GM12873 (cell line): ENCODE measurements at regions not wholly inside any gene's neighbourhood (a gene's known extent, or its start where the extent isn't known, plus 50 kb on each side); places are given as distances from the start of the nearest gene placed in this dataset.

Experiments
- CTCF ChIP-seq: IDR thresholded peaks from 2 replicates; pipeline ENCODE4 v1.5.1; 2012; ENCODE audit warnings: low read depth, mild to moderate bottlenecking, moderate library complexity, low read length, control low read depth; ENCODE audit not compliant: insufficient read depth; ENCODE audit errors: missing control alignments

DNA sequence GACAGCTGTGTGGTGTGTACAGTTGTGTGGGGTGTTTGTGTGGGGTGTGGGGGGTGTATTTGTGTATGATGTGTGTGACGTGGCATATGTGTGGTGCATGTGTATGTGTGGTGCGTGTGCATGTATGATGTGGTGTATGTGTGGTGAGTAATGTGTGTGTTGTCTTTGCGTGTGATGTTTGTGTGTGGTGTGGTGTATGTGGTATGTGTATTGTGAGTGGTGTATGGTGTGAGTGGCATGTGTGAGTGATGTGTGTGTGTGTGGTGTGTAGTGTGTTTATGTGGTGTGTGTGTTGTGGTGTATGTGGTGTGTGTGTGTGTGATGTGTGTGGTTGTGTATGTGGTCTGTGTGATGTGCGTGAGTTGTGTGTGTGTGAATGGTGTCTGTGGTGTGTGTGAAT lies 191.1 kb downstream of the MELK start:
- no peak for TF ChIP-seq CTCF

DNA sequence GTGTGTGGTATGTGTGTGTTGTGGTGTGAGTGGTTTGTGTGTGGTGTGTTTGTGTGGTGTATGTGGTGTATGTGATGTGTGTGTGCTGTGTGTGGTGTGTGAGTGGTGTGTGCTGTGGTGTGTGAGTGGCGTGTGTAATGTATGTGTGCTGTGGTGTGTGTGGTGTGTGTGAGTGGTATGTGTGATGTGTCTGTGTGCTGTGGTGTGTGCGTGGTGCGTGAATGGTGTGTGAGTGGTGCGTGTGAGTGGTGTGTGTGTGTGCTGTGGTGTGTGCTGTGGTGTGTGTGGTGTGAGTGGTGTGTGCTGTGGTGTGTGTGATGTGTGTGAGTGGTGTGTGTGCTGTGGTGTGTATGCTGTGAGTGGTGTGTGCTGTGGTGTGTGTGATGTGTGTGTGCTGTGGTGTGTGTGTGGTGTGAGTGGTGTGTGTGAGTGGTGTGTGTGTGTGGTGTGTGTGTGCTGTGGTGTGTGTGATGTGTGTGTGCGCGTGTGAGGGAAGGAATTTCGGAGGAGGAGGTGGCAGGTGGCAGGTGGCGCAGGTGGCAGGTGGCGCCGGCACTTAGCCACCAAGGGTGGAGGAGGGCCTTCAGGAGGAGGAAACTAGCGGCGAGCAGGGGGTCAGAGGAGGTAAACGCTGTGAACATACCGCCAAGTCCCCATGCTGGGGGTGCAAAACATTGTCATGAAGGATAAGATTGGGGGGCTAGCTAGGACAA lies 191.8 kb downstream of the MELK start:
- no peak for TF ChIP-seq CTCF

DNA sequence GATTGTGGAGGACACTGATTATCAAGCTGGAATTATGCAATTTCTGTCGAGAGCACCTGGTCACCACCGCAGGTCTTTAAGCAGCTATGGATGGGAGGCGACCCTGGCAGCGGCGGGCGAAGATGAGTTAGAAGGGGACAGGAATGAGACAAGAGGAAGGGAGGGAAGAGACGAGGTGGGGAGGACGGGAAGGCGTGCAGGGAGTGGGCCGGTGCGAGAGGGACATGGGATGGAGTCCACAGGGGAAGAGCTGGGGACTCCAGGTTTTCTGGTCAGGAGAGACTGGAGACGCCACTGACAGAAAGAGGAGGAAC lies 192.3 kb downstream of the MELK start:
- no peak for TF ChIP-seq CTCF

DNA sequence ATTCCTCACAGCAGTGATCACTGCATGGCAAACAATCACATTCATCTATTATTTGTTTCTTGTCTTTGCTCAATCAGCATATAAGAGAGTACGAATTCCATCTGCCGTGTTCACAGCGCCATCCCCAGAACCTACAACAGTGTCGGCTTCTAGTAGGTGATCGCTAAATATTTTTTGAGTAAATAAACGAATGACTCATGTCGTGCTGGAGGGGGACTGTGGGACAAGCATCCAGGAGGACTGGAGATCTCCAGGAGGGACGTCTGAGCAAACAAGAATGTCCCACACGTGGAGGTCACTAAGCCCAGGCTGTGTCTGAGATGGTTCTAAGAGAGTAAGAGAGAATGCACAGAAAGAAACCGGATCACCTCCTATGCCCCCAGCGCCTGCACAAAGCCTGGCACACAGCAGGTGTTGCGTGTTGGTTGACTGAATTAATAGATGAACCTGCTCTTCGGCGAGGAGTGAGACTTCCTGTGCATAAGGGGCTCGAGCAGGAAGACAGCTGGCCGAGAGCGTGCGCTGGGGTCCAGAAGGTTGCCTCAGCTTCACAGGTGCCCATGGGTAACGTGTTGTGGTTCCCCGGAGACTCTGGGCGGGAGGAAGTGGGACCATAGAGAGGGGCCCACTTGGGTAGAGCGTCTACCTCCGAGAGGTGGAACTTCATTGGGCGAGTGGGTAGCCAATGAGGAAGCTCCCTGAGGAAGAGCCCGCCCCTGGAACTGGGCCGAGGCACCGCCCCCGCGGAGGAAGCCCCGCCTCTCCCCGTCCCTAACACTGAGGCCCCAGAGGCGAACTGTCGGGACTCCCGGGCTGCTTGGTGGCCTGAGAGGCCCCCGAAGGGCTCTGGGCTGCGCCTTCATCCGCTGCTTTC lies 193.0 kb downstream of the MELK start:
- no peak for TF ChIP-seq CTCF

DNA sequence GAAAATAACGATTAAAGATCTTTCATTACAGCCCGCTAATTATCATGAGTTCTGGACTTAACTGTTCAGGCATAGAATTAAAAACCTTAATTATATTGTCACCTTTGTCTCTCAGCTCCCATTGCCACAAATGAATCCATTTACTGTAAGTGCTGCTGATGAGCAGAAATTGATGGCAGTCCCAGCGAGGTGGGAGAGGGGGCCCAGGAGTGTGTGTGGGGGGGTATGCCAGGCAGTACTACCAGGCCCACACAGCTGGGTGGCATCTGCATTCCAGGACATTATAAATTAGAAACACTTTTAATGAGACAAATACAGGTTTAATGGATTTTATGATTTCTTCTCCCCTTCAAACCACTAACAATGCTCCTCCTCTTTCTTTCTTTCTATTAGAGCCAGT lies 196.0 kb downstream of the MELK start:
- TF ChIP-seq CTCF = no peak

- no peak for TF ChIP-seq CTCF
These were observed 197.3 kb downstream of the MELK start for GRCh38 chr9:36770025-36770424.
